Putamen (tissue), 1 donor: ENCODE measurements at regions not wholly inside any gene's neighbourhood (a gene's known extent, or its start where the extent isn't known, plus 50 kb on each side); places are given as distances from the start of the nearest gene placed in this dataset.
"Not testable (repeated sequence)": the region's sequence is repeated elsewhere in the genome, so short reads cannot be mapped to it uniquely, and the experiment has no call there.

Source experiments
- DNase-seq: peaks from one replicate; pipeline ENCODE4 v3.0.0-alpha.2; 2016; ENCODE audit warnings: low spot score

DNA sequence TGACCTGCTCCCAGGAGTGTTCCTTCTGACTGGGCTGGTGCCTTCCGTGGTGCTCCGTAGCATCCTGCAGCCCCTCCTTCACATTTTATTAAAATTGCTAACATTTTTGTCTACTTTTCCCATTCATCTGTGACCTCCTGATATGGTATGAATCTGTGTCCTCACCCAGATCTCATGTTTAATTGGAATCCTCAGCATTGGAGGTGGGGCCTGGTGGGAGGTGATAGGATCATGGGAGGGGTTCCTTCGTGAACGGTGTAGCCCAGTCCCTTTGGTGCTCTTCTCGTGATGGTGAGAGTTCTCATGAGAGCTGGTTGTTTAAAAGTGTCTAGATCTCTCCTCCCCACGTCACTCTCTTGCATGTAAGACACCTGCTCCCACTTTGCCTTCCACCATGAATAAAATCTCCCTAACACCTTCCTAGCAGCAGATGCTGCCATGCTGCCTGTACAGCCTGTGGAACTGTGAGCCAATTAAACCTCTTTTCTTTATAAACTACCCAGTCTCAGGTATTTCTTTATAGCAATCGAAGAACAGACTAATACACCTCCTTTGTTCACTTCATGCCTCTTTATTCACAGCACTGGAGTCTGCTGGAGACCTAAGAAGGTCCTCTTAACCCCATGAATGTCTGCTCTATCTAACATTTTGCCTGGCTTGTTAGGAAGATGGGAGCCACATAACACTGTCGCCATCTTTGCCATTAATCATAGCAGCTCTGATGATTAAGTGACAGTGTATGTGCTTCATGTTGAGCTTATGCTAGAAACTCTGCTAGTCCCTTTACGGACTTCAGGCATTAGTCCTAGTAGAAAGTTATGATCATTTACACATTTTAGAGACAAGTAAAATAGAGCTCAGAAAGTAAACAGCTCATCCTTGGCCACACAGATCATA, 377.7 kb upstream of the MAF start:
- DNase-seq: no peak

- no peak for DNase-seq
These were observed 372.8 kb upstream of the MAF start for GRCh38 chr16:79973320-79973719.

DNA sequence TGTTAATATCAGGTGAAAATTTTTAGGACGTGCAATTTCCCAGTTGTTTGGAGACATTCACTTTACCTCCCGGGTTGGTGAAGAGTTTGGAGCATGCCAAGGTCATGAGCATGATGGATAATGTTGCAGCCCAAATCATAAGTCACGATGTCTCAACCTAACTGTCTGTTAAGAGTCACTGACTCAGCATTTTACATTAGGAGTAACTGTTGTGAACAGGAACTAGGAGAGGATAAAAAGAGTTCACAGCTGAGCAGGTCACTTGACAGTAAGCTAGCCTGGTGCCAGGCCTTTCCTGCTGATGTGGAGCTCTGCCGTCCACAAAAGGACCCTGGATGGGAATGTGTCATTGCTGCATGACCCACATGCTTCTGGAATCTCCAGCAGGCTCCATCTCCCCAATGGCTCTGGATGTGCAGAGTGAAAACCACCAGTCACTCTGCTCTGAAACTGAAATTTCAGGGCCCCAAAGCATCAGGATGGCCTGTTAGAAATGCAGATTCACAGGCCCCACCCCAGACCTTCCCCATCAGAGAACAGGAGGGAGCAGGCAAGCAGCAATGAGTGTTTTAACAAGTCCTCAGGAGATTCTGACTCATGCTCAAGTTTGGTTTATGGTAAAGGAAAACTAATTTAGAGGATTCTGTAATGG, 371.6 kb upstream of the MAF start:
- no peak for DNase-seq

GRCh38 chr16:79971237-79971572, 370.7 kb upstream of the MAF start:
- DNase-seq: no peak

DNA sequence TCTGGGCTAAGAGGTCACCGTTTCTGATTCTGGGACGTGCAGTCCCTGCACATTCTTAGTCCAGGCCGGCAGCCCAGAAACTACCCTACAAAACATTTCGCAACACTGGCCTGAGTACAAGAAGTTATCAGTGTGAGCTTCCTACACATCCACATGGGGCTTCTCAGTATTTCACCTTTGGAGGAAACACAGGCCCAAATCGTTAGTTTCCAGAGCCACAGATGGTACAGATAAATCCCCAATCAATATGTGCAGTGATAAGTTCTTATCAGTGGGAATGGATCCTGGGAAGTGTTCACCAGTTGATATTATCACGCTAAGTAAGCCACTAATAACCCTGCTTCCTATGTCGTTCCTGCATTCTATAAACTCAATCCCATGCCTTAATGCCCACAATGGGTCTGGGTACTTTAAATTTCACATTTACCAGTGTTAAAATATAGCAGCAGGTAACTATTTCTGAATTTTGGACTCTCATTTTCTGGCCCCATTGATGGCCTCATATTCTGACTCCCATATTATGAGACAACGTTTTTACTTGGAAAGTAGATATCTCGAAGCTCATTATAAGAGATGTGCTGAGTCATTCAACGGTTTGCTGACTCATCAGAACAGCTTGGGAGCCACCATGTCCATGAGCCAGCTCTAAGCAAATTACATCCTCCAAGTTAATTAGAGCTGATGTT, 370.2 kb upstream of the MAF start:
- no peak for DNase-seq

DNA sequence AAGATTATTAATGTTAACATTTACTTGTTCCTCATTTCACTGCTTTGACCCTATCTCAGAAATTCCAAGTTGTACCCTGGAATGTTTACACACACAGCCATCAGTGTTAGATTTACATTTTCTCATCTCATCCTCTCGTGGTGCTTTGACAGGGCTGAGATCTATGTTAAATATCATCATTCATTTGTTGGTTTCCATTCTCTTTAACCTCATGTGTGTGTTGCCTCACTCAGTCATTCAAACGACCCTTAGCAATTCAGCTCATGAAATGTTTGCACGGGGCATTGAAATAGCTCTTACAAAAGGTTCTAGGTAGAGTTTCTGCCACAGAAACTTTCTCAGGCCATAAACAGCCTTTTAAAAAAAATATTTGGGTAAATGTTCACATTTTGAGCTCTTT, 369.6 kb upstream of the MAF start:
- no peak for DNase-seq

DNA sequence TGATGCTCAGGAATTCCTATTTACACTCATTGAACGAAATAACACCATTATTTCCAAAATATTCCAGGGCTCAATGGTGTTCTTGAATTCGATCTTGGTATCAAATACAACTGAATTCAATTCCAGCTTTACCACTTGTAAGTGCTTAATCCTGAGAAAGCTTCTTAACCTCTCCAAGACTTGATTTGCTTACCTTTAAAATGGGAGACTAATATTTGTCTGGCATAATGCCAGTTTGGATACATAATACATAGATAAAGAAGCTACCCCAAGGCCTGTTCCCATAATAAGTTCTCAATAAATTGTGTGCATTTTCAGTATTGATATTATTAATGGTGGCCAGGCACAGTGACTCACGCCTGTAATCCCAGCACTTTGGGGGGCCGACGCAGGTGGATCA, 368.9 kb upstream of the MAF start:
- no peak for DNase-seq

DNA sequence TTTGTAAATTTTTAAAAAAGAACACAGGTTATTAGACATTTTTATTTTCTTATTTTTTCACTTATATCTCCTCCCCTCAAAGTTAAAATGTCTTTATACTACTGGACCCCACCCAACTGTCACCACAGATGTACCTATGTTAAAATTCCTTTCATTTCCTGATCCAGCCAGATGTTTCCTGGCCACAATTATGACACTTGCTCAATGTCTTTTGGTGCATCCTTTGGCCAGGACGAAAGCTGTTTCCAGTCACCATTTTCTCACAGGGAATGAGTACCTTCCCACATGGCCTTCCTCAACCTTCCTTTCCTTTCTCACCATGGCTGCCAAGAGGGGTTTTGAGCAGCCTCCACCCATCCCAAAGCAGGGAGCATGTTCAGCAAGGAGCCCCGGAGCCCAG, 365.7 kb upstream of the MAF start:
- DNase-seq: no peak

DNA sequence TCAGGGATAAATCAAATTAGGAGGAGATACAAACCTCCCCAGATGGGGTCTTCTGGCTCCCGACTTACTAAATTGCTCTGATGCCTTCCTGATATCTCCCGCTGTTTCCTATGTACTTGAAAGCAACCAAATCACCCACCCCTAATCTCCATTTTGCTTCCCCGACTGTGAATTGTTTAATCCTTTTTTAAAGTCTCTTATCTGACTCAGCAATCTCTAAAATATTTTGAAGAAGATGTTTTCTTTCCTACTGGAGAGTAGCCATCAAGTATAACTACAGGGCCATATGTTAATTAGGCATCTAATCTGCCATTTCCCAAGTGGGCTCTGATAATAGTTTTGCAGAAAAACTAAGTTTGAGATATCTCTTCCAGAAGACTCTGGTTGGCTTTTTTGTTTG, 365.2 kb upstream of the MAF start:
- DNase-seq: no peak

- DNase-seq: no peak
These were observed 363.6 kb upstream of the MAF start for GRCh38 chr16:79964104-79964503.

DNA sequence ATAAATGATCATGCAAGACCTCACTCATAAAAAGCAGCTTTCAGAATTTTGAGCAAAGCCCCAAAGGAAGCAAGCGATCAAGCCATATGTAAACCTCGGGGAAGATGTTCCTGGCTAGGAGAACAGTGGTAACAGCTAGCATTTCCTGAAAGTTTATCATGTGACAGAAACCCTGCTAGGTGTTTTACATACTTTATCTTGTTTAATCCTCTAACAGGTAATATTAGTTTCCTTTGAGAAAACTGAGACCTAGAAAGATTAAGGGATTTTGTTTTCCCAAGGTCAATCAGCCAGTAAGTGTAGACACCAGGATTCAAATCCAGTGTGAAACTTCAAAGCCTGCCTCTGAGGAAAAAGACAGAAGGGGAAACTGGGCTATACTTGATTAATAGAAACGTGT, 362.4 kb upstream of the MAF start:
- no peak for DNase-seq

DNA sequence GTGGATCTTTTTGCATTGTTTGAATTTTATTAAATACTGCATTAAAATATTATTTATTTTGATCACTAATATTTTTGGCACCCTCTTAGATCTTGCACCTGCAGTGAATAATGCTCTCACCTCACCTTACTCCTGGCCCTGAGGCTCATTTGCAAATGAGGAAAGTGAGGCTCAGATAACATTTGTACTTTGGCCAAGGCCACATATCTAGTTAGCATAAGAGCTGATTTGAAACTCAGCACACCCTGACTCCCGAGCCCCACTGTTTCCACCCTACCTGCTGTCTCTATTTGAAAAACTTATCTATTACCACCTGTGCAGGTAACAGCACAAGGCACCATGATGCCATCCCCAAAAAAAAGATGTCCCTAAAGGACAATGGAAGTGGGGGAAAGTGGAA, 358.7 kb upstream of the MAF start:
- no peak for DNase-seq

- no peak for DNase-seq
These were observed 354.6 kb upstream of the MAF start for GRCh38 chr16:79954921-79955705.

- no peak for DNase-seq
These were observed 350.6 kb upstream of the MAF start for GRCh38 chr16:79950932-79951719.

GRCh38 chr16:79949417-79949816, 348.9 kb upstream of the MAF start:
- DNase-seq: no peak

DNA sequence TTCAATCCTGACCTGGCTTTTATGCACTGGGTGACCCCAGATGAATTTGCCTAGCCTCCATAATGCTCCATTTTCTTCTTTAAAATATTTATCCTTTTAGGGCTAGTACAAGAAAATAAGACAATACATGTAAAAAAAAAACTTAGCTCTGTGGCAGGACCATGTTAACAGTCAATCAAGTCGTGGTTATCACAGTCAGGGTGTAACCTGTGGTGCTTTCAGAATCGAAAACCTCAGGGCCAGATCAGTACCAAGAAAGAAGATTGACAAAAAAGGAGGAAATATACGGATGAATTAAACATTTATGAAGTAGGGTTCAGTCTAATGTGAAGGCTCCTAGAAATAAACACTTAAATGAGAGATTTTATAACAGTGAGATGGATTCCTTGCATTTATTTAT, 347.2 kb upstream of the MAF start:
- no peak for DNase-seq

DNA sequence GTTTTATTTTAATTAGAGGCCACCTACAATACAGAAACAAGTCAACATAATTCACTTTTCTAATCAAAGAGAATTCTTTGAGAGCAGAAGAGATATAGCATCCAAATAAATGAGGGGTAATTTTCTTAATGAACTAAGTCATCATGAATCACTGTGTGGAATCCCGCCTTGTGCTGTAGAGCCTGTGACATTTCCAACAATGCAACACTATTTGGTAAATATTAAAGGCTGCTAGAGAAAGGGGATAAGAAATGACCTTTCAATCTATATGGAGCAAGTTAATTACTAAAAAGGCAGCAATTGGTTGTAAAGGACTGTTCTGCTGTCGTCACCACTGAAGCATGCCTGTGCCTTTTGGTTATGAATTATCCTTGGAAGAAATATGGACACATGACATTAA, 345.7 kb upstream of the MAF start:
- DNase-seq: no peak

DNA sequence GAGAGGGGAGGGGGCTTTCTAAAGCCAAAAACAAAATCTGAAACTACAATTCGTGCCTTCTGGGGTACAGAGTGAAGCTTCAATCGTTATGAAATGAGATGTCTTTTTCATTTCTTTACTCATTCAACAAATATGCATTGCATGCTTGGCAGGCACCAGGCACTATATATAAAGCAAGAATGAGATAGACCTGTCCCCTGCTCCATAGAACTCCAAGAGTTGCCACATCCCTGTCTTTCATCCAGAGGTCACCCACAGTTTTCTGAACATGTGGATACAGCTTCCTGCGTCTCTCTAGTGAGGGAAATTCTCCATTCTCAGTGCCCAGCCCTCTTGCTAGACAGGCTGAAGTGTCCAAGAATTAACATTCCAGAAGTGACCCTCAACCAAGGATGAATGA, 343.2 kb upstream of the MAF start:
- DNase-seq: no peak

- DNase-seq: no peak
These were observed 338.0 kb upstream of the MAF start for GRCh38 chr16:79938575-79938974.

DNA sequence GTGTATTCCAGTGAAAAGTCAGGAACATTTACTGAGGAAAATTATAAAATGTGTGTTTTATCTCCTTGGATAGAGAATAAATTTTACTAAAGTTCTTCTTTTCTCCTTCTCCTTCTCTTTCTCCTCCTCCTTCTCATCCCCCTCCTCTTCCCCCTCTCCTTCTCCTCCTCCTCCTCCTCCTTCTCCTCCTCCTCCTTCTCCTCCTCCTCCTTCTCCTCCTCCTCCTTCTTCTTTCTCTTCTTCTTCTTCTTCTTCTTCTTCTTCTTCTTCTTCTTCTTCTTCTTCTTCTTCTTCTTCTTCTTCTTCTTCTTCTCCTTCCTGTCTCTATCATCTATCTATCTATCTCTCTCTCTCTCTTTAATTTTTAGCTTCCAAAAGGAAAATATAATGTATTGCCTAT, 337.1 kb upstream of the MAF start:
- not testable (repeated sequence) for DNase-seq

DNA sequence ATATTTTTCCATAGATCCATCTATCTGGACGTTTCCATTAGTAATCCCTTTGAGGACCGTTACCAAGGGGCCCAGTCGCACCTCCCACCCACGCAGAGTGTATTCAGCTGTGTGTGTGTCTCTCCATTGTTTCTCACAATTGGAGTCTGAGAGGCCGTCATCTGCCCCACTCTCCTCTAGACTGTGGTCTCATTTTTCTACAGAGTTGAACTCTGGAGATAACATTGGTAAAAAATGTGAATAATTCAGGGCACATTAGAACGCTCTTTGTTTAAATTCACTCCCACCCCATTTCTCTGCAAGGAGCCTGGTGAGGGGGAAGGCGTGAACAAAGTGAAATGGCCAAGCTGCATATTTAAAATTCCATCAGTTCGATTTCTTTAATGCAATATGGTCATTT, 333.1 kb upstream of the MAF start:
- no peak for DNase-seq

- no peak for DNase-seq
These were observed 332.0 kb upstream of the MAF start for GRCh38 chr16:79932572-79932971.
